PC-9 (cell line): ENCODE measurements at regions not wholly inside any gene's neighbourhood (a gene's known extent, or its start where the extent isn't known, plus 50 kb on each side); places are given as distances from the start of the nearest gene placed in this dataset.
"Not testable (repeated sequence)": the region's sequence is repeated elsewhere in the genome, so short reads cannot be mapped to it uniquely, and the experiment has no call there.

Experiments
- BruUV-seq: library from RNA; stranded (reverse); fragments of 400-500 nt; replicated peaks from 2 replicates; lab custom pipeline; 2021; lab: Mats Ljungman, UMichigan
- CTCF ChIA-PET: fragments of 300-600 bp; sonication (Branson Sonifier 250); formaldehyde crosslinking; loops from one replicate; lab custom pipeline; 2022; ENCODE audit warnings: antibody characterized with exemption; lab: Charles Lee
- POLR2A ChIA-PET: fragments of 300-600 bp; sonication (Branson Sonifier 250); formaldehyde crosslinking; loops from one replicate; lab custom pipeline; 2022; ENCODE audit warnings: antibody characterized with exemption; ENCODE audit not compliant: unreplicated experiment; lab: Charles Lee
- DNase-seq, 2 experiments: peaks; one replicate each; pipeline versions ENCODE4 v3.0.0 to v3.0.0-alpha.2; 2015 to 2022; ENCODE audit warnings: mixed read lengths in 1 of 2
- H2AFZ ChIP-seq: fragments of 200-600 bp; sonication (generic); 2 replicates; pipeline ENCODE4 v1.8.1; 2017; ENCODE audit warnings: antibody characterized with exemption
- H3F3A ChIP-seq: fragments of 200-600 bp; sonication (generic); 2 replicates; pipeline ENCODE4 v1.8.1; 2017; ENCODE audit warnings: antibody characterized with exemption, mild to moderate bottlenecking, low read depth; ENCODE audit not compliant: insufficient read depth
- H3K27ac ChIP-seq: fragments of 200-600 bp; sonication (generic); 2 replicates; pipeline ENCODE4 v1.6.1; 2016; ENCODE audit warnings: mixed run types
- H3K27me3 ChIP-seq: fragments of 200-600 bp; sonication (generic); 2 replicates; pipeline ENCODE4 v1.6.1; 2016; ENCODE audit warnings: low read depth, mixed run types; ENCODE audit not compliant: insufficient read depth
- H3K36me3 ChIP-seq: fragments of 200-600 bp; sonication (generic); 2 replicates; pipeline ENCODE4 v1.6.1; 2016; ENCODE audit warnings: low read depth, mixed run types
- H3K4me1 ChIP-seq: fragments of 200-600 bp; sonication (generic); replicated peaks from 2 replicates; pipeline ENCODE4 v1.6.1; 2016; ENCODE audit warnings: mixed run types; ENCODE audit not compliant: insufficient read depth
- H3K4me2 ChIP-seq: fragments of 200-600 bp; sonication (generic); 2 replicates; pipeline ENCODE4 v1.6.1; 2017; ENCODE audit warnings: mixed run types
- H3K4me3 ChIP-seq: fragments of 200-600 bp; sonication (generic); 2 replicates; pipeline ENCODE4 v1.6.1; 2016; ENCODE audit warnings: mixed run types
- H3K79me2 ChIP-seq: fragments of 200-600 bp; sonication (generic); 2 replicates; pipeline ENCODE4 v1.6.1; 2017; ENCODE audit warnings: low read depth, mixed run types
- H3K9me2 ChIP-seq: fragments of 200-600 bp; sonication (generic); 2 replicates; pipeline ENCODE4 v1.8.1; 2017; ENCODE audit warnings: mild to moderate bottlenecking; ENCODE audit not compliant: insufficient read depth
- H3K9me3 ChIP-seq: fragments of 200-600 bp; sonication (generic); 2 replicates; pipeline ENCODE4 v1.8.1; 2016; ENCODE audit warnings: low read depth; ENCODE audit not compliant: insufficient read depth
- H4K20me1 ChIP-seq: fragments of 200-600 bp; sonication (generic); 2 replicates; pipeline ENCODE4 v1.8.1; 2017; ENCODE audit not compliant: insufficient read depth
- EZH2 ChIP-seq: fragments of 200-600 bp; sonication (generic); IDR thresholded peaks from 2 replicates; pipeline ENCODE4 v1.8.0; 2017; ENCODE audit warnings: antibody characterized with exemption, low read depth
- intact Hi-C: fragments of 100-400 bp; cut with micrococcal nuclease; formaldehyde crosslinking; loops from one replicate; pipeline ENCODE4 v1.10.0; 2022; ENCODE audit not compliant: unreplicated experiment
- TF ChIP-seq, protein P1 (sequence below): fragments of 200-600 bp; sonication (generic); conservative IDR thresholded peaks from 2 replicates; pipeline ENCODE4 v1.6.1; 2017; ENCODE audit warnings: mixed run types, antibody characterized with exemption, mild to moderate bottlenecking, moderate library complexity

DNA sequence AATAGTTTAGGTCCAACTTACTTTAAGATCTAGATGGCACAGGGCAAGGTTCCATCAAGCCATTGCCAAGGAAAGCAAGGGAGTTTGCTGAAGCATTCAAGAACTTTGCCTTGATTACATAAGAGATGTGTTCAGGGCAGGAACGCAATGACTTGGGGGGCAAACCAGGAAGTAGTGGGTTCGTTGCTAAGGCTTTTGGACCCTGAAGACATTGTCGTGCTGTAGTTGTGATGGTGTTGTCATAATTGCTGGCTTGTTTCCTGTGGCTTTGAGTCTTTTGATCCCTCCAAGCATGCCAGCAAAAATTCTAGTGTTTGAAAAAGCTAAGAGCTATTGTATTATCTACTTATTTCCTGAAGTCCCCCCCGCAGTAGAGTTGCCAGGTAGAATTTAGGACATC lies 70.7 kb upstream of the HNF1B start:
- intact Hi-C loops, result loop anchor here (5.0 kb wide), 1 partner anchor 288 kb away; no protein-coding TSS in a partner anchor
- Histone ChIP-seq H3K4me3 (no peak overlapping the region), H3K4me2 (no peak overlapping the region), H2AFZ (no peak overlapping the region), H3K36me3 (no peaks in the 10 kb centered on the region), H3K27ac (no peak overlapping the region), H3K4me1 (no peaks in the 10 kb centered on the region), H4K20me1 (no peaks in the 10 kb centered on the region), H3K27me3 (peaks cover 4% of the 10 kb centered on the region; the same call in 1 of the 2 replicates), H3K9me2 (no peaks in the 10 kb centered on the region), H3K79me2 (no peaks in the 10 kb centered on the region), H3K9me3 (no peaks in the 10 kb centered on the region), H3F3A (no peaks in the 10 kb centered on the region)
- ChIA-PET CTCF (interaction anchor here (0.7 to 2.2 kb wide), 8 partner anchors 16 to 442 kb away, joined by 4 to 22 read pairs (median 6); no protein-coding TSS in a partner anchor), POLR2A (interaction anchor here (0.6 kb wide), 1 partner anchor 64 kb away, joined by 4 read pairs; no protein-coding TSS in a partner anchor)
- no TSS peak for BruUV-seq
- no peak for TF ChIP-seq EZH2
- TF ChIP-seq, protein P1, sequence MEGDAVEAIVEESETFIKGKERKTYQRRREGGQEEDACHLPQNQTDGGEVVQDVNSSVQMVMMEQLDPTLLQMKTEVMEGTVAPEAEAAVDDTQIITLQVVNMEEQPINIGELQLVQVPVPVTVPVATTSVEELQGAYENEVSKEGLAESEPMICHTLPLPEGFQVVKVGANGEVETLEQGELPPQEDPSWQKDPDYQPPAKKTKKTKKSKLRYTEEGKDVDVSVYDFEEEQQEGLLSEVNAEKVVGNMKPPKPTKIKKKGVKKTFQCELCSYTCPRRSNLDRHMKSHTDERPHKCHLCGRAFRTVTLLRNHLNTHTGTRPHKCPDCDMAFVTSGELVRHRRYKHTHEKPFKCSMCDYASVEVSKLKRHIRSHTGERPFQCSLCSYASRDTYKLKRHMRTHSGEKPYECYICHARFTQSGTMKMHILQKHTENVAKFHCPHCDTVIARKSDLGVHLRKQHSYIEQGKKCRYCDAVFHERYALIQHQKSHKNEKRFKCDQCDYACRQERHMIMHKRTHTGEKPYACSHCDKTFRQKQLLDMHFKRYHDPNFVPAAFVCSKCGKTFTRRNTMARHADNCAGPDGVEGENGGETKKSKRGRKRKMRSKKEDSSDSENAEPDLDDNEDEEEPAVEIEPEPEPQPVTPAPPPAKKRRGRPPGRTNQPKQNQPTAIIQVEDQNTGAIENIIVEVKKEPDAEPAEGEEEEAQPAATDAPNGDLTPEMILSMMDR, result no peak
- no peak for DNase-seq

DNA sequence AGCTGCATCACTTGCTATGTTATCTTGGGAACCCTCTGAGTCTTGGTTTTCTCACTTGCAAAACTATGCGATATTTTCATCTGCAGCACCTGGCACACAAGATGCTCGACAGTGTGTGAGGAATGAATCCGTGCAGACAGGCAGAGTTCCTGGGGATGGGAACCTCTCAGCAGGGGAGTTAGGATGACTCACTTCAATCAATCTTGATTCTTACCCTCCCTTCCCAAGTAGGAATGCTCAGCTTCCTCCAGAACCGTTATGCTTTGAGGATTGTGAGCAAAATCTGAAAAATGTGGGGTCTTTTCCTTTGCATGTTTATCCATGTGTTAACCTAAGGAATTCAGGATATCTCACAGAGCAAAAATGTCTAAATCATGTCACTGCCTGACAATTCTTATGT lies 68.9 kb upstream of the HNF1B start:
- Histone ChIP-seq H3K4me3 (no peak overlapping the region), H3K4me2 (no peak overlapping the region), H2AFZ (no peak overlapping the region), H3K27ac (no peak overlapping the region), H3K27me3 (peaks cover 4% of the 10 kb centered on the region; the same call in 1 of the 2 replicates), H4K20me1 (no peaks in the 10 kb centered on the region), H3K79me2 (no peaks in the 10 kb centered on the region), H3K9me2 (no peaks in the 10 kb centered on the region), H3K4me1 (no peaks in the 10 kb centered on the region), H3F3A (no peaks in the 10 kb centered on the region), H3K36me3 (no peaks in the 10 kb centered on the region), H3K9me3 (no peaks in the 10 kb centered on the region)
- TF ChIP-seq, protein P1, result no peak
- no peak for TF ChIP-seq EZH2
- no TSS peak for BruUV-seq
- intact Hi-C loops, result no loop called here
- POLR2A ChIA-PET, result no interaction called here
- CTCF ChIA-PET, result no interaction called here
- DNase-seq, result no peak

DNA sequence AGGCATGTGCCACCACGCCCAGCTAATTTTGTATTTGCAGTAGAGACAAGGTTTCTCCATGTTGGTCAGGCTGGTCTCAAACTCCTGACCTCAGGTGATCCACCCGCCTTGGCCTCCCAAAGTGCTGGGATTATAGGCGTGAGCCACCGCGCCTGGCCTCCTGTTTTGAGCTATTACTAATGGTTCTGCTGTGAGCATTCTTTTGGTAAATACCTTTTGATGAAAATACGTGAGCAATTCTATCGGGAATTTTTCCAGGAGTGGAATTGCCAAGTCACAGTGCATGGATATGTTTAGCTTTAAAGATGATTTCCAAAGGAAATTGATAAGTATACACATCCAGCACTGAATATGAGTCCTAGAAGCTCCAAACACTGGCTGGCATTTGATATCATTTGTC lies 64.0 kb upstream of the HNF1B start:
- H3F3A ChIP-seq, H3K79me2 ChIP-seq, H4K20me1 ChIP-seq, H3K27me3 ChIP-seq, H3K36me3 ChIP-seq, BruUV-seq, POLR2A ChIA-PET, H3K9me2 ChIP-seq, DNase-seq, intact Hi-C loops, H3K4me1 ChIP-seq, H3K9me3 ChIP-seq, H3K27ac ChIP-seq, H3K4me2 ChIP-seq, CTCF ChIA-PET, H2AFZ ChIP-seq, H3K4me3 ChIP-seq: not testable (repeated sequence)
